ENCODE measurements at regions not wholly inside any gene's neighbourhood (a gene's known extent, or its start where the extent isn't known, plus 50 kb on each side); places are given as distances from the start of the nearest gene placed in this dataset.

DNA sequence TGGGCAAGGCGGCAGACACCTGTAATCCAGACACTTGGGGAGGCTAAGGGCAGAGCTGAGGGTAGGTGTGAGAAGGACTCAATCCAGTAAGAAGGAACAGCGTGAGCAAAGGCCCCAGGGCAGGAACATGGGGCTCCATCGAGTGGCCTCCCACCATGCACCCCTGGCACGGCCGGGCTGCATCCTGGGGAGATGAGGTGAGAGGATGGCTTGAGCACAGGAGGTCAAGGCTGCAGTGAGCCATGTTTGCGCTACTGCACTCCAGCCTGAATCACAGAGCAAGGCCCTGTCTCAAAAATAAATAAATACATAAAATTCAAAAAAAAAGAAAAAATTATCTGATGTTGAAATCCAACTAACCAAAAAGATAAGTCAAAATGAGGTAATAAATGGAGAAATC lies 58.5 kb downstream of the ARL6IP4 start:
- TF ChIP-seq, protein P1, sequence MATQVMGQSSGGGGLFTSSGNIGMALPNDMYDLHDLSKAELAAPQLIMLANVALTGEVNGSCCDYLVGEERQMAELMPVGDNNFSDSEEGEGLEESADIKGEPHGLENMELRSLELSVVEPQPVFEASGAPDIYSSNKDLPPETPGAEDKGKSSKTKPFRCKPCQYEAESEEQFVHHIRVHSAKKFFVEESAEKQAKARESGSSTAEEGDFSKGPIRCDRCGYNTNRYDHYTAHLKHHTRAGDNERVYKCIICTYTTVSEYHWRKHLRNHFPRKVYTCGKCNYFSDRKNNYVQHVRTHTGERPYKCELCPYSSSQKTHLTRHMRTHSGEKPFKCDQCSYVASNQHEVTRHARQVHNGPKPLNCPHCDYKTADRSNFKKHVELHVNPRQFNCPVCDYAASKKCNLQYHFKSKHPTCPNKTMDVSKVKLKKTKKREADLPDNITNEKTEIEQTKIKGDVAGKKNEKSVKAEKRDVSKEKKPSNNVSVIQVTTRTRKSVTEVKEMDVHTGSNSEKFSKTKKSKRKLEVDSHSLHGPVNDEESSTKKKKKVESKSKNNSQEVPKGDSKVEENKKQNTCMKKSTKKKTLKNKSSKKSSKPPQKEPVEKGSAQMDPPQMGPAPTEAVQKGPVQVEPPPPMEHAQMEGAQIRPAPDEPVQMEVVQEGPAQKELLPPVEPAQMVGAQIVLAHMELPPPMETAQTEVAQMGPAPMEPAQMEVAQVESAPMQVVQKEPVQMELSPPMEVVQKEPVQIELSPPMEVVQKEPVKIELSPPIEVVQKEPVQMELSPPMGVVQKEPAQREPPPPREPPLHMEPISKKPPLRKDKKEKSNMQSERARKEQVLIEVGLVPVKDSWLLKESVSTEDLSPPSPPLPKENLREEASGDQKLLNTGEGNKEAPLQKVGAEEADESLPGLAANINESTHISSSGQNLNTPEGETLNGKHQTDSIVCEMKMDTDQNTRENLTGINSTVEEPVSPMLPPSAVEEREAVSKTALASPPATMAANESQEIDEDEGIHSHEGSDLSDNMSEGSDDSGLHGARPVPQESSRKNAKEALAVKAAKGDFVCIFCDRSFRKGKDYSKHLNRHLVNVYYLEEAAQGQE (IDR thresholded peaks at IDR 0.05; ENCODE audit: insufficient read depth in 1 of 2, low read depth in 2 of 2, low read length in 2 of 2), result no peak
- no peak for TF ChIP-seq TAF1 (IDR thresholded peaks at IDR 0.05; ENCODE audit: borderline replicate concordance, insufficient read depth, low read length)
- TF ChIP-seq SIN3A (IDR thresholded peaks at IDR 0.05; ENCODE audit: borderline replicate concordance, insufficient read depth, low read length), result no peak

All from PFSK-1 (cell line).